ENCODE measurements at regions not wholly inside any gene's neighbourhood (a gene's known extent, or its start where the extent isn't known, plus 50 kb on each side); places are given as distances from the start of the nearest gene placed in this dataset.
"Not testable (repeated sequence)": the region's sequence is repeated elsewhere in the genome, so short reads cannot be mapped to it uniquely, and the experiment has no call there.

- no peak for DNase-seq (ENCODE audit: low read depth in 3 of 3)
Measured at GRCh38 chr18:21928925-21929324, 188.3 kb downstream of the MIB1 start.

- DNase-seq (ENCODE audit: low read depth in 3 of 3), result no peak
Measured at GRCh38 chr18:21930177-21930576, 189.6 kb downstream of the MIB1 start.

- DNase-seq (ENCODE audit: low read depth in 3 of 3), result no peak
Measured at GRCh38 chr18:21933931-21934765, 193.6 kb downstream of the MIB1 start.

- no peak for DNase-seq (ENCODE audit: low read depth in 3 of 3)
Measured at GRCh38 chr18:21934766-21935015, 194.1 kb downstream of the MIB1 start.

- no peak for DNase-seq (ENCODE audit: low read depth in 3 of 3)
Measured at GRCh38 chr18:21943456-21943855, 202.9 kb downstream of the MIB1 start.

GRCh38 chr18:21949326-21950015 lies 208.9 kb downstream of the MIB1 start:
- DNase-seq (ENCODE audit: low read depth in 3 of 3), result no peak

GRCh38 chr18:21955757-21956652 lies 213.4 kb upstream of the GATA6 start:
- DNase-seq (ENCODE audit: low read depth in 3 of 3), result peak; percentile 59 to 79 (median 65)

GRCh38 chr18:21958263-21958662 lies 211.1 kb upstream of the GATA6 start:
- DNase-seq (ENCODE audit: low read depth in 3 of 3), result no peak

GRCh38 chr18:21958707-21959450 lies 210.5 kb upstream of the GATA6 start:
- DNase-seq (ENCODE audit: low read depth in 3 of 3), result no peak

GRCh38 chr18:21960189-21960588 lies 209.2 kb upstream of the GATA6 start:
- no peak for DNase-seq (ENCODE audit: low read depth in 3 of 3)

GRCh38 chr18:21963336-21963735 lies 206.1 kb upstream of the GATA6 start:
- DNase-seq (ENCODE audit: low read depth in 3 of 3), result no peak

- DNase-seq (ENCODE audit: low read depth in 3 of 3), result no peak
Measured at GRCh38 chr18:21968338-21968737, 201.1 kb upstream of the GATA6 start.

- DNase-seq (ENCODE audit: low read depth in 3 of 3), result no peak
Measured at GRCh38 chr18:21972281-21972680, 197.1 kb upstream of the GATA6 start.

- not testable (repeated sequence) for DNase-seq (ENCODE audit: low read depth in 3 of 3)
Measured at GRCh38 chr18:21975954-21976353, 193.4 kb upstream of the GATA6 start.

- no peak for DNase-seq (ENCODE audit: low read depth in 3 of 3)
Measured at GRCh38 chr18:21978546-21979170, 190.7 kb upstream of the GATA6 start.

- no peak for DNase-seq (ENCODE audit: low read depth in 3 of 3)
Measured at GRCh38 chr18:21979171-21979560, 190.2 kb upstream of the GATA6 start.

GRCh38 chr18:21979759-21980158 lies 189.6 kb upstream of the GATA6 start:
- no peak for DNase-seq (ENCODE audit: low read depth in 3 of 3)

GRCh38 chr18:21980744-21981143 lies 188.6 kb upstream of the GATA6 start:
- no peak for DNase-seq (ENCODE audit: low read depth in 3 of 3)

GRCh38 chr18:21981489-21981888 lies 187.9 kb upstream of the GATA6 start:
- not testable (repeated sequence) for DNase-seq (ENCODE audit: low read depth in 3 of 3)

- DNase-seq (ENCODE audit: low read depth in 3 of 3), result no peak
Measured at GRCh38 chr18:21991081-21991534, 178.3 kb upstream of the GATA6 start.

- no peak for DNase-seq (ENCODE audit: low read depth in 3 of 3)
Measured at GRCh38 chr18:21991886-21992285, 177.5 kb upstream of the GATA6 start.
